H1 (cell line): ENCODE measurements at regions not wholly inside any gene's neighbourhood (a gene's known extent, or its start where the extent isn't known, plus 50 kb on each side); places are given as distances from the start of the nearest gene placed in this dataset.

Experiments
- CTCF ChIA-PET: fragments of 300-600 bp; sonication (Branson Sonifier 250); formaldehyde crosslinking; loops from one replicate; lab custom pipeline; 2021; ENCODE audit not compliant: partially characterized antibody; lab: Charles Lee
- POLR2A ChIA-PET: fragments of 300-600 bp; sonication (Branson Sonifier 250); formaldehyde crosslinking; loops from one replicate; lab custom pipeline; 2021; ENCODE audit warnings: inconsistent platforms; ENCODE audit not compliant: partially characterized antibody; lab: Charles Lee
- DNase-seq, 2 experiments: peaks; one replicate each; pipeline versions ENCODE4 v3.0.0 to v3.0.0-alpha.2; 2010 to 2022; ENCODE audit warnings: low spot score in 2 of 2, low read depth in 1 of 2, mixed read lengths in 1 of 2
- FAIRE-seq: peaks from 2 replicates; lab custom pipeline; 2011; peaks lifted over from hg19 to GRCh38; lab: Jason Lieb, UNC
- H2AFZ ChIP-seq: 2 replicates; pipeline ENCODE4 v1.8.1; 2012; ENCODE audit warnings: low read length, inconsistent platforms
- H2AK5ac ChIP-seq: 2 replicates; pipeline ENCODE4 v1.6.1; 2013; ENCODE audit warnings: low read depth, low read length
- H2BK120ac ChIP-seq: replicated peaks from 2 replicates; pipeline ENCODE3; 2013; ENCODE audit warnings: low read depth, low read length, inconsistent platforms
- H2BK12ac ChIP-seq: 2 replicates; pipeline ENCODE4 v1.6.1; 2013; ENCODE audit warnings: low read depth, low read length
- H2BK15ac ChIP-seq: 2 replicates; pipeline ENCODE4 v1.6.1; 2013; ENCODE audit warnings: low read length
- H2BK20ac ChIP-seq: 2 replicates; pipeline ENCODE4 v1.6.1; 2013; ENCODE audit warnings: low read length
- H2BK5ac ChIP-seq: 2 replicates; pipeline ENCODE4 v1.6.1; 2013; ENCODE audit warnings: low read depth, low read length
- H3K14ac ChIP-seq: 2 replicates; pipeline ENCODE4 v1.6.1; 2013; ENCODE audit warnings: inconsistent platforms; ENCODE audit not compliant: insufficient read length
- H3K18ac ChIP-seq: 2 replicates; pipeline ENCODE4 v1.6.1; 2013; ENCODE audit warnings: low read length; ENCODE audit errors: extremely low read depth
- H3K23ac ChIP-seq: 2 replicates; pipeline ENCODE4 v1.6.1; 2013; ENCODE audit warnings: inconsistent platforms; ENCODE audit not compliant: insufficient read length
- H3K23me2 ChIP-seq: 2 replicates; pipeline ENCODE4 v1.6.1; 2013; ENCODE audit warnings: low read depth, low read length
- H3K27ac ChIP-seq: 2 replicates; pipeline ENCODE4 v1.6.1; 2011; ENCODE audit warnings: low read depth, low read length, inconsistent platforms
- H3K27me3 ChIP-seq, 4 experiments: replicated peaks in 1 of 4; 1 replicate in 1 of 4; 2 replicates in 3 of 4; pipeline versions ENCODE4 v1.6.1 to v1.8.1; 2011 to 2013; ENCODE audit warnings: low read length in 3 of 4, mild to moderate bottlenecking in 3 of 4, inconsistent platforms in 2 of 4, mixed read lengths in 2 of 4, moderate library complexity in 1 of 4; ENCODE audit not compliant: control insufficient read depth in 3 of 4, insufficient read depth in 3 of 4; ENCODE audit errors: extremely low read depth in 1 of 4
- H3K36me3 ChIP-seq, 4 experiments: 2 replicates each; pipeline versions ENCODE4 v1.6.1 to v1.8.1; 2011 to 2013; ENCODE audit warnings: mild to moderate bottlenecking in 4 of 4, low read length in 3 of 4, moderate library complexity in 2 of 4, control low read depth in 1 of 4, inconsistent platforms in 1 of 4; ENCODE audit not compliant: insufficient read depth in 4 of 4, control insufficient read depth in 2 of 4
- H3K4ac ChIP-seq: replicated peaks from 2 replicates; pipeline ENCODE3; 2013; ENCODE audit warnings: low read length, low read depth, mixed read lengths, inconsistent platforms; ENCODE audit not compliant: insufficient read length
- H3K4me1 ChIP-seq, 4 experiments: replicated peaks in 1 of 4; 1 replicate in 1 of 4; 2 replicates in 3 of 4; pipeline versions ENCODE4 v1.6.1 to v1.8.1; 2011 to 2013; ENCODE audit warnings: low read length in 3 of 4, inconsistent platforms in 2 of 4, mixed read lengths in 1 of 4; ENCODE audit not compliant: insufficient read depth in 4 of 4, control insufficient read depth in 3 of 4
- H3K4me2 ChIP-seq, 2 experiments: 2 replicates each; pipeline versions ENCODE4 v1.6.1 to v1.8.1; 2011 to 2013; ENCODE audit warnings: low read depth in 2 of 2, low read length in 2 of 2, control low read depth in 1 of 2, inconsistent platforms in 1 of 2, mild to moderate bottlenecking in 1 of 2; ENCODE audit not compliant: insufficient read depth in 1 of 2
- H3K4me3 ChIP-seq, 4 experiments: fragments of 200-600, 300-600 bp in 1 of 4; sonication (generic), shearing (Covaris generic), sonication (Bioruptor Twin) in 1 of 4; 2 replicates each; pipeline versions ENCODE4 v1.5.1 to v1.8.1; 2011 to 2016; ENCODE audit warnings: low read length in 4 of 4, low read depth in 3 of 4, control low read depth in 2 of 4, inconsistent platforms in 2 of 4, mild to moderate bottlenecking in 2 of 4, mixed read lengths in 1 of 4, moderate library complexity in 1 of 4; ENCODE audit not compliant: insufficient read depth in 2 of 4; ENCODE audit errors: extremely low read depth in 1 of 4
- H3K56ac ChIP-seq: replicated peaks from 2 replicates; pipeline ENCODE3; 2013; ENCODE audit warnings: low read depth, mild to moderate bottlenecking, mixed read lengths, low read length, inconsistent platforms; ENCODE audit not compliant: insufficient read length
- H3K79me1 ChIP-seq: 2 replicates; pipeline ENCODE4 v1.6.1; 2013; ENCODE audit warnings: low read depth, low read length, control low read depth
- H3K79me2 ChIP-seq, 2 experiments: 2 replicates each; pipeline versions ENCODE4 v1.6.1 to v1.8.1; 2012 to 2013; ENCODE audit warnings: low read length in 2 of 2, mild to moderate bottlenecking in 2 of 2, inconsistent platforms in 1 of 2; ENCODE audit not compliant: insufficient read depth in 2 of 2, control insufficient read depth in 1 of 2
- H3K9ac ChIP-seq, 4 experiments: replicated peaks in 1 of 4; 1 replicate in 1 of 4; 2 replicates in 3 of 4; pipeline versions ENCODE4 v1.6.1 to v1.8.1; 2011 to 2013; ENCODE audit warnings: low read depth in 3 of 4, low read length in 3 of 4, control low read depth in 2 of 4, mild to moderate bottlenecking in 2 of 4, moderate library complexity in 2 of 4, inconsistent platforms in 1 of 4; ENCODE audit errors: extremely low read depth in 1 of 4
- H3K9me3 ChIP-seq, 2 experiments: 2 replicates each; pipeline versions ENCODE4 v1.6.1 to v1.8.1; 2012 to 2013; ENCODE audit warnings: mild to moderate bottlenecking in 2 of 2, moderate library complexity in 2 of 2, control low read depth in 1 of 2, inconsistent platforms in 1 of 2, low read depth in 1 of 2, low read length in 1 of 2, mixed read lengths in 1 of 2; ENCODE audit not compliant: insufficient read depth in 2 of 2
- H4K20me1 ChIP-seq, 2 experiments: replicated peaks in 1 of 2; 2 replicates each; pipeline versions ENCODE3 to v1.8.1; 2011 to 2013; ENCODE audit warnings: inconsistent platforms in 2 of 2, low read length in 2 of 2, mild to moderate bottlenecking in 1 of 2; ENCODE audit not compliant: insufficient read depth in 2 of 2, control insufficient read depth in 1 of 2
- H4K5ac ChIP-seq: 2 replicates; pipeline ENCODE4 v1.6.1; 2013; ENCODE audit warnings: low read length, low read depth, mixed read lengths, inconsistent platforms; ENCODE audit not compliant: insufficient read length
- H4K8ac ChIP-seq: 2 replicates; pipeline ENCODE4 v1.8.0; 2013; ENCODE audit warnings: mild to moderate bottlenecking, moderate library complexity, low read length, inconsistent platforms; ENCODE audit not compliant: insufficient read depth; ENCODE audit errors: extremely low read depth
- H4K91ac ChIP-seq: replicated peaks from 2 replicates; pipeline ENCODE3; 2013; ENCODE audit warnings: low read length, mixed read lengths, inconsistent platforms; ENCODE audit not compliant: insufficient read length
- BCL11A ChIP-seq, 2 experiments: IDR thresholded peaks; one replicate each; pipeline ENCODE4 v1.6.1; 2011; ENCODE audit warnings: low read depth in 2 of 2, low read length in 2 of 2, mild to moderate bottlenecking in 2 of 2
- CHD1 ChIP-seq: IDR thresholded peaks from 2 replicates; pipeline ENCODE4 v1.6.1; 2012; ENCODE audit warnings: low read depth, low read length, improper control_type of control experiment
- CREB1 ChIP-seq: IDR thresholded peaks from 2 replicates; pipeline ENCODE4 v1.6.1; 2012; ENCODE audit warnings: inconsistent platforms
- CTBP2 ChIP-seq: IDR thresholded peaks from 2 replicates; pipeline ENCODE4 v1.7.0; 2011; ENCODE audit warnings: borderline replicate concordance, mild to moderate bottlenecking, moderate library complexity, mixed read lengths, low read length; ENCODE audit not compliant: insufficient read depth, insufficient read length
- EP300 ChIP-seq, 2 experiments: IDR thresholded peaks; 1 replicate in 1 of 2; 2 replicates in 1 of 2; pipeline ENCODE4 v1.6.1; 2011 to 2012; ENCODE audit warnings: low read depth in 2 of 2, low read length in 2 of 2, mild to moderate bottlenecking in 2 of 2, borderline replicate concordance in 1 of 2, inconsistent platforms in 1 of 2, moderate library complexity in 1 of 2
- HDAC2 ChIP-seq, 2 experiments: fragments of 300-600 bp in 1 of 2; sonication (generic) in 1 of 2; IDR thresholded peaks; 2 replicates each; pipeline ENCODE4 v1.6.1; 2011 to 2012; ENCODE audit warnings: low read depth in 2 of 2, low read length in 2 of 2, mild to moderate bottlenecking in 2 of 2, moderate library complexity in 2 of 2, borderline replicate concordance in 1 of 2, inconsistent platforms in 1 of 2
- KDM5A ChIP-seq: fragments of 200-600 bp; IDR thresholded peaks from 2 replicates; pipeline ENCODE4 v1.7.1; 2012; ENCODE audit warnings: mild to moderate bottlenecking, low read length, inconsistent platforms, mixed read lengths
- MAFK ChIP-seq: IDR thresholded peaks from 2 replicates; pipeline ENCODE4 v1.6.1; 2012; ENCODE audit warnings: low read depth, mild to moderate bottlenecking, improper control_type of control experiment, low read length
- NRF1 ChIP-seq: IDR thresholded peaks from 2 replicates; pipeline ENCODE4 v1.6.1; 2011; ENCODE audit warnings: mild to moderate bottlenecking, low read depth, low read length, improper control_type of control experiment
- RAD21 ChIP-seq, 2 experiments: IDR thresholded peaks in 1 of 2; conservative IDR thresholded peaks in 1 of 2; 2 replicates each; pipeline ENCODE4 v1.6.1; 2011; ENCODE audit warnings: low read depth in 2 of 2, low read length in 2 of 2, improper control_type of control experiment in 1 of 2, inconsistent platforms in 1 of 2, mild to moderate bottlenecking in 1 of 2, moderate library complexity in 1 of 2
- SIRT6 ChIP-seq: IDR thresholded peaks from one replicate; pipeline ENCODE4 v1.7.1; 2012; ENCODE audit warnings: low read length, inconsistent platforms
- SRF ChIP-seq: IDR thresholded peaks from 2 replicates; pipeline ENCODE4 v1.6.1; 2011; ENCODE audit warnings: mild to moderate bottlenecking, low read depth, low read length, moderate library complexity
- TEAD4 ChIP-seq: IDR thresholded peaks from 2 replicates; pipeline ENCODE4 v1.6.1; 2012; ENCODE audit warnings: low read depth, low read length, inconsistent platforms, mixed read lengths
- WGBS, 2 experiments: shearing (Covaris generic) in 1 of 2; methylation state at CpG; one replicate each; pipeline versions ENCODE4 v1.1.6 to v1.1.7; 2013 to 2015; ENCODE audit warnings: low lambda C conversion rate in 2 of 2, mixed read lengths in 2 of 2, inconsistent platforms in 1 of 2, low coverage in 1 of 2, missing lambda C conversion rate in 1 of 2; ENCODE audit not compliant: insufficient replicate concordance in 2 of 2, insufficient coverage in 1 of 2, insufficient read length in 1 of 2; ENCODE audit errors: extremely low coverage in 1 of 2, missing lambda C conversion rate in 1 of 2; 5-methylcytosine and 5-hydroxymethylcytosine counted together

- H2BK12ac ChIP-seq = no peak overlapping the region
- no peak overlapping the region for H2BK20ac ChIP-seq
- no peak overlapping the region for H3K56ac ChIP-seq
- H3K27ac ChIP-seq = no peak overlapping the region
- H4K5ac ChIP-seq = no peak overlapping the region
- H2BK120ac ChIP-seq = no peak overlapping the region
- no peak overlapping the region for H3K23ac ChIP-seq
- no peak overlapping the region for H3K4ac ChIP-seq
- H3K79me2 ChIP-seq = no peaks in the 10 kb centered on the region
- no peaks in the 10 kb centered on the region for H3K4me1 ChIP-seq
- no peak overlapping the region for H3K14ac ChIP-seq
- no peak overlapping the region for H2BK5ac ChIP-seq
- no peaks in the 10 kb centered on the region for H3K27me3 ChIP-seq
- H2AK5ac ChIP-seq = no peak overlapping the region
- WGBS, 2 experiments = 2% methylated on average over 18 of the region's 18 CpGs; no CpG with 5 or more reads in 1 of the 2 experiments
- no peak overlapping the region for H4K8ac ChIP-seq
- peak overlapping the region; percentile 87 for H2AFZ ChIP-seq
- H2BK15ac ChIP-seq = no peak overlapping the region
- H3K18ac ChIP-seq = no peak overlapping the region
- H3K4me2 ChIP-seq = peak overlapping the region; percentile 62 to 70
- no peaks in the 10 kb centered on the region for H4K20me1 ChIP-seq
- H3K4me3 ChIP-seq = peak overlapping the region; percentile 58 to 81 (median 66)
- FAIRE-seq (peak; percentile 81), DNase-seq (peak in 1 of 2 experiments; percentile 86)
- no peaks in the 10 kb centered on the region for H3K79me1 ChIP-seq
- ChIA-PET CTCF (no interaction called here), POLR2A (interaction anchor here (1.2 to 1.6 kb wide), 3 partner anchors 10 to 108 kb away, joined by 3 to 4 read pairs (median 4); a partner anchor contains a TSS)
- H3K23me2 ChIP-seq = no peaks in the 10 kb centered on the region; the same call in 1 of the 2 replicates
- H3K9ac ChIP-seq = peak overlapping the region in 2 of 4 experiments; percentile 0 to 67; a peak in 2 of 7 replicates
- H3K9me3 ChIP-seq = no peaks in the 10 kb centered on the region
- no peak overlapping the region for H4K91ac ChIP-seq
- H3K36me3 ChIP-seq = no peaks in the 10 kb centered on the region
- TF ChIP-seq MAFK = peak; percentile 54; the same call in 1 of the 2 replicates
- TF ChIP-seq CHD1 = no peak
- peak; percentile 71 for TF ChIP-seq CREB1
- no peak for TF ChIP-seq RAD21 (IDR thresholded peaks at IDR 0.05 in 1 of 2, conservative IDR thresholded peaks at IDR 0.05 in 1 of 2; ENCODE audit: low read depth in 2 of 2, low read length in 2 of 2)
- no peak for TF ChIP-seq BCL11A (IDR thresholded peaks at IDR 0.05; ENCODE audit: low read depth in 2 of 2, low read length in 2 of 2)
- no peak for TF ChIP-seq CTBP2
- TF ChIP-seq SIRT6 = no peak
- no peak for TF ChIP-seq NRF1
- TF ChIP-seq TEAD4 = no peak
- TF ChIP-seq EP300 (IDR thresholded peaks at IDR 0.05; ENCODE audit: borderline replicate concordance in 1 of 2, low read depth in 2 of 2, low read length in 2 of 2) = no peak
- TF ChIP-seq HDAC2 (IDR thresholded peaks at IDR 0.05; ENCODE audit: borderline replicate concordance in 1 of 2, low read depth in 2 of 2, low read length in 2 of 2) = peak in 1 of 2 experiments; percentile 53; a peak in 1 of 4 replicates
- no peak for TF ChIP-seq SRF
- no peak for TF ChIP-seq KDM5A
Observed at GRCh38 chr6:28597217-28597835, 71.6 kb downstream of the GPX5 start.
